HG03342 (cell line): ENCODE measurements at regions not wholly inside any gene's neighbourhood (a gene's known extent, or its start where the extent isn't known, plus 50 kb on each side); places are given as distances from the start of the nearest gene placed in this dataset.
A peak's percentile ranks its signal among the peaks of the same experiment; 100 is the strongest.
"Not testable (repeated sequence)": the region's sequence is repeated elsewhere in the genome, so short reads cannot be mapped to it uniquely, and the experiment has no call there.

Source experiments
- ATAC-seq: cut with Tn5 transposase; IDR thresholded peaks from one replicate; pipeline ENCODE4 v1.9.1; 2021; ENCODE audit warnings: mild to moderate bottlenecking, moderate library complexity; ENCODE audit not compliant: unreplicated experiment

DNA sequence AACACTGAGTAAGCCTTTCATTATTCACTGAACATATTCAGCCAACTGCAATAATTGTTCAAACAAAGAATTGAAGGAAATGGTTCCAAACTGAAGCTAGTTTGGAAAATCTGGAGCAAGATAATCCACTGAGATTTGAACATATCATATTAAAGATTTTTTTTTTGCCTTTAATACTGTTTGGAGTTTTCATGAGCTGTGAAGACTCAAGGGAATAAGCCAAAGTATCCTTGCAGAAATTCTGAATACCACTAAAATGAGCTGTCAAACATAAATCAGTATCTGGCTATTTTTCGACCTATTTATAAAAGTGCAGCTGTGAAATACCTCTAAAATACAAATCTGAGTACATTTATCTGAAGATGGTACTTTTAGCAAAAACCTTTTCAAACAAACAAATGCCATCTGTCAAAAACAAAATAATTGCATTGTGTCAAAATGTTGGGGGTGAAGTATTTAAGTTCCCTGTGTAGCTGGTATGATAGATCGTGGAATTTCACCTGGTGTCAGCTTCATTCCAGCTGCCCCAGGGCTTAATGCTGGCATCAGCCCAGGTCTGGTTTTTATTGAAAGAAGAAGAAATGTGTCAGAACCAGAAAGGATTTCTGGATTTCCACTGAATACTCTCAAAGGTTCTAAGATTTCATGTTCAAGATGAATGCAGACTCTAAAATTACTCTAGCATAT is 149.0 kb upstream of the GRAMD2B start:
- ATAC-seq, result no peak

DNA sequence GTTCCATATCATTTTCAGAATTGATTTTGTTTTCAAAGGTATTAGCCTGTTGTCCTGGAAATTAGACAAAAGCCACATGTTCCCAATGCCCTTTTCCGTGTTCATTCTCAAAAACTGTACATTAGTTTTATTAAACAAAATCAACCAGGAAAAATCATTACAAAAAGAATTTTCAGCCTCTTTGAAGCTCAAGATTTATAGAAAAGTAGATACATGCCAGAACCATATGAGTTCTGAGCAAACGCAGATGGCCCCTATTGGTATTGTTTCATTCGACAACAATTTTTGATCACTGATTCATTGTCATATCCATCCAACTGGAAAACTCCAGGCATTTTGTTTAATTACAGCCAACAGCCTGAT is 148.5 kb upstream of the GRAMD2B start:
- no peak for ATAC-seq

DNA sequence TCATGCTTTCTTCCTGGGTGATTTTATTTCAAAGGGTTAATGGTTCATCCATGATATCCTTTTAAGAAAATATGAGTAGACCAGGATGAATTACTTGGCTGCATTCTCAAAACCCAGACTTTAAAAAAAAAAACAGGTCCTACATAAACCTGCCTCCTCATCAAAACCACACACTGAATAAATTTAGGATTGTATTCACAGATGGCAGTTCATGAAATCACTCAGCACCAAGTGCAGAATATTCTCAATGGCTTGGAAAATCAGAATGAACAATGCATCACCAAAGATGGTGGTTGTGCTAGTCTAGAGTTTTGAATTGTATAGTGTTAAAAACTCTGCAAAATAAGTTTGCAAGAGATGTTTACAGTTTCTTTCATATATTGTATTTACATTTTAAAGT is 145.4 kb upstream of the GRAMD2B start:
- ATAC-seq, result no peak

DNA sequence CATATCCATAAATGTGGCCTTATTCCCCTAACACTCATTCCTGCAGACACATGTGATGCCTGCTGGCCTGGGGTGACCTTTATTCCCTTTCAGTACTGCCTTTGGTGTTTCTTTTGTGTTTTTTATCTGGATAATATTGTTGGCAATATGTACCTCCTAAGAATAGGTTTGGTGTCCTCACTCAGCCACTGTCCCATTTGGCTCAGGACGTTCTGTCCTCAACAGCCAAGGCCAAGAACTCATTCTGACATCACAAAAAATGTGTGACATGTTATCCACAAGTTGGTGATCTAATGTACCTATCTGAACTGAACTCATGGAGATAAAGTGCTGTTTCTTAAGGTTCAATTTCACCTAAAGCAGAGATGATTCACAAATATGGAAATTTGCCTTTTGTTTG is 142.9 kb upstream of the GRAMD2B start:
- no peak for ATAC-seq

DNA sequence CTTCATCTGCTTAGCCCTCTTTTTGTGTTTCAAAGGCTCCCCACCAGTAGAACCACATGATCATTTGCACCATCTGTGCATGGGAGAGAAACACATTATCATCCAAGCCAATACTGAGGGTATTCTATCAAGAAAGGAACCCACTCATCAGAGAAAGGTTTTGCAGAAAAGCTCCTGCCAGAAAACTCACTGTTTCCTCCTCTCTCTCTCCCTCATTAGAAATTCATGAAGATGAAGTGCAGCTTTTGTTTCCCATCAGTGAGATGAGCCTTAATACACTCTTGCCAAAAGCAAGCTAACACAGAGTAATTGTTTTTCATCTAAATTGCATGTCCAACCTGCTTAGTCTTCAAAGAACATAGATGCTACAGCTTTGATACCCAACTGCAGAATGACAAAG is 142.4 kb upstream of the GRAMD2B start:
- ATAC-seq, result no peak

GRCh38 chr5:126284977-126285696 is 138.1 kb upstream of the GRAMD2B start:
- ATAC-seq, result no peak

DNA sequence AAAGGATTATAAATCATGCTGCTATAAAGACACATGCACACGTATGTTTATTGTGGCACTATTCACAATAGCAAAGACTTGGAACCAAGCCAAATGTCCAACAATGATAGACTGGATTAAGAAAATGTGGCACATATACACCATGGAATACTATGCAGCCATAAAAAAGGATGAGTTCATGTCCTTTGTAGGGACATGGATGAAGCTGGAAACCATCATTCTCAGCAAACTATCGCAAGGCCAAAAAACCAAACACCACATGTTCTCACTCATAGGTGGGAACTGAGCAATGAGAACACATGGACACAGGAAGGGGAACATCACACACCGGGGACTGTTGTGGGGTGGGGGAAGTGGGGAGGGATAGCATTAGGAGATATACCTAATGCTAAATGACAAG is 127.1 kb upstream of the GRAMD2B start:
- ATAC-seq, result not testable (repeated sequence)

GRCh38 chr5:126300293-126300692 is 122.9 kb upstream of the GRAMD2B start:
- no peak for ATAC-seq

DNA sequence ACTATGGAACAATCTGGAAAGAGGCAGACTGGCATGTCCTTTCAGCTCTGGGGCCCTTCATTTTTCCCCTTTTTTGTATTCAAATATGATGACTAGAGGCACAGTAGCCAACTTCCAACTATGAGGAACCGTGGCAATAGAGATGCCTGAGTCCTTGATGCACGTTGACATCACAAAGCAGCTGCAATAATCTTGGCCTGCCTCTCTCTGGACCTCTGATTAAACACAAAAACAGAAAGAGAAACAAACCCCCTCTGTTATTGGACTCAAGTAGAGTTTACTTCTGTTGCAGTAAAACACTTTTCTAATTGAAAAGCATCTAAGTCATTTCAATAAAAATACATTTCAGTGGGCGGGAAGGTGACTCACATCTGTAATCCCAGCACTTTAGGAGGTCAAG is 122.2 kb upstream of the GRAMD2B start:
- no peak for ATAC-seq

- ATAC-seq, result no peak
Measured at GRCh38 chr5:126309860-126310259, 113.3 kb upstream of the GRAMD2B start.

- ATAC-seq, result no peak
Measured at GRCh38 chr5:126311766-126312165, 111.4 kb upstream of the GRAMD2B start.

DNA sequence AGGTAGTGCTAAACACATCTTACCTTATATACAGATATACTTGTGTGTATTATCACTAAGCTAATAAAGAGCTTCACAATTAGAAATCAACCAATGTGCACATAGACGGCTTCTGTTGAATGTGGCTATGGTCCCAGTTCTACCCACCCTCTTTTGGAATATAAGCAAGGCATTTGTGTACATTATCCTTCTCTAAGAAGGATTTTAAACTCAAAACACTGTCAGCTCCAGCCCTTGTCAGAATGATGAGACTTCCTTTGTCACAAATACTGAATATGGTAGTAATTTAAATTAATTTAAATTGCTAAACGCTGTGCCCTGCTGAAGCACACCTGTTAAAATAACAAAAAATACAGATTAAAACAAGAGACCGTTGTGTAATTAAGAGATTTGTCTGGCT is 107.9 kb upstream of the GRAMD2B start:
- ATAC-seq, result no peak

DNA sequence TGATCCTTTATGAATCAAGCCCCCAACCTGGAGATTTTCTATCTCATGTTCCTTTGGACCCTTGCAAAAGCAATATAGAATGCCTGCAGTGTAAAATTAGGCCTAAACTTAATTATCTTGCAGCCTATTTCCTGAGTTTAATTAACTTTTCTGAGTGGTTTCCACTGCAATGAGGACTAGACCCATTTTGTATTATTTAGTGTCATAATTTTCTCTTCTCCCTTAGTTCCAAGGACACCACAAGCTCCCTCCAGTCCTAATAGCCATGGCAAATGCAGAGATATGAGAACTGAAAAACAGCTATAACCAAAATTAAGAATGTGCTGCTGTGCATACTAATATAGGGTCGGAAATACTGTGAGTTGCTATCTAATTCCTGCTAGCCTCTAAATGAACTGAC is 90.9 kb upstream of the GRAMD2B start:
- no peak for ATAC-seq

DNA sequence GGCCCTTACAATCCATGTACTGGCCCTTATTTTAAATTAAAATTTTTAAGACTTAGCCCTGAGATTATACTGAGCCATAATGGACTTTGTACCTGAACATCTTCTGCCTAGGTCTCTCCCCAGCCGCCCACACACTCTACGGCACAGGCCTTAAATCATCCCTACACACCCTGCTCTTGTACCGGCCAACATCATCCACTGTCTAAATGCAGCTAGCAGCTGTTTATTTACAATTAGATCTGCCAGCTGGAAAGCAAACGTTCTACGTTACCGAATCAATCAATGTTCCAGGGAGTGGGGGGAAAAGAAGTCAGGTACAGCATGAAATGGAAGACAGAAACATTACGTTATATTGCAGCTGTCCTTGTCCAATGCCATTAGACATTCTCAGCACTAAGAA is 88.4 kb upstream of the GRAMD2B start:
- no peak for ATAC-seq

GRCh38 chr5:126335886-126336285 is 87.3 kb upstream of the GRAMD2B start:
- ATAC-seq, result no peak

DNA sequence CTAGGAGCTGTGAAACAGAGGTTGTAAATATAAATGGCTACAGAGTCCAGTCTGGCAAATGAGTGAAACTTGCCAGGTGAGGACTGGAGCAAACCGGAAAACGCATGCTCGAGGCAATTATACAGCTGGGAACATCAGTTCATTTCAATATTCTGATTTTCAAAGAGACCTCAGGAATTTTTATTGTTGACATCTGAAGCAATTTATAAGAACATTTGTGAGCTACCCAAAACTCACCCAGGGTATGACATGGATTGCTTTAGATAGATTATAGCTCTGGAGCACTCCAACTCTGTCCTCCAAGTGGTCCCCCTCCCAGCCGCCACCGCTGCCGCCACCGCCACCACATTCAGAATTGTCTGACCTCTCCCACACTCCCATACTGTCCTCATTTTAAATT is 84.6 kb upstream of the GRAMD2B start:
- no peak for ATAC-seq

DNA sequence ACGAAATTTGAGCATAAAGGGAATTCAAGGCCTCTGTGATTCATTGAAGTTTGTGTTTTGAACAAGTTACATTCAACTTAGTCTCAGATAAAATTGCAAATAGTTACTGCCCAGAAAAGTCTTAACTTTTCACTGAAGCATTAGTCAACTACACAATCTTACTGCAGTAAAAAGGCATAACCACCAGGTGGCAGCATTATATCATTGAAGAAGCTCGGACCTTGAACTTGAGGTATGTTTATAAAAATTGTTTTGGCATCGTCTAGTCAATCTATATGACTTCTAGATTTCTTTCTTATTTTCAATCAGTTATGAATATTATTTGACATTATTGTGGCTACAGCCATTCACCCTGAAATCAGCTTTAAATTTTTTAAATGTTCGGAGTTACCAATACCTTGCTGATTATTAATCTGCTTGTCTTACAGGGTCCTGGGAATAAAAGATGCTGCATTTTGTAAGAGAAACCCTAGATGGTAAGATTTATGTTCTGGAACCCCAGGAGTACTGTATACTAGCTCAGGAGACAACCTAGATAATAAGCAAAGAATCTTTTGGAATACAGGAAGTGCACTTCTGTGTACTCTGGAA is 83.9 kb upstream of the GRAMD2B start:
- ATAC-seq, result peak; percentile 66

DNA sequence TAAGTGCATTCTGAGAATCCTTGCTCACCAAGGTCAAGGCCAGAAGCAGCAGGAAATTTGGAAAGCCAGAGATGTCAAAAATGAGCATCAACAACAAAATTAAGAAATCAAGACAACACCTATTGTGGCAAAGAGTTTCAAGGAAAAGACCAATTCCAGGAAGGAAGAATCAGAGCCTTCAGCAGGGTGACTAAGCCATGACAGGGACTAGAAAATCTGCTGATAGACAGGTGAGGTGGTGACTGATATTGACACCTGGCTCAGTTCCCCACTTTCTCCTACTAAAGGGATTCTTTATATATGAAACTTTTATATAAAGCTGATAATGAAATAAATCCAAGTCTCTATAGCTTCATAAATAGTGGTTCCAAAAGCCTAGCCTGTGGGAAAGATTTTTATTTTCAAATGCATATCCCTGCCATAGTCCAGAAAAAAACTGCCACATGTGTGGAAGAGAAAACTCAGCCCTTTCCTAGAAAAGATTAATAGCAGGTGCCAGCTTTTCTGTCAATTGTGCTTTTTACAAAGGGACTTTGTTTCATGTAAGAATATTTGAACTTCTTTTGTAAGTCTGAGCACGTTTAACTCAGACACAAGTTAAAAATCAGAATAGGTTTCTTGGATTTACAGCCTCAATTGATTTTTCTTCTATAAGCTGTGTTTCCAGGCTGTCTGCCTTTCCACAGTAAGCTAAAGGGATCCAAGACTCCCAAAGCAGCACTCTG is 81.1 kb upstream of the GRAMD2B start:
- no peak for ATAC-seq

GRCh38 chr5:126348855-126349635 is 74.2 kb upstream of the GRAMD2B start:
- ATAC-seq, result no peak

GRCh38 chr5:126351153-126351552 is 72.1 kb upstream of the GRAMD2B start:
- ATAC-seq, result no peak
